NT2/D1 (cell line): ENCODE measurements at regions not wholly inside any gene's neighbourhood (a gene's known extent, or its start where the extent isn't known, plus 50 kb on each side); places are given as distances from the start of the nearest gene placed in this dataset.

Experiments
- DNase-seq: peaks from one replicate; pipeline ENCODE4 v3.0.0-alpha.2; 2011; ENCODE audit warnings: low read depth, low spot score
- H3K27me3 ChIP-seq: 2 replicates; pipeline ENCODE4 v1.6.0; 2011; ENCODE audit warnings: mild to moderate bottlenecking; ENCODE audit not compliant: insufficient read length, insufficient read depth
- H3K36me3 ChIP-seq: 2 replicates; pipeline ENCODE4 v1.6.1; 2011; ENCODE audit warnings: mild to moderate bottlenecking, low read length, mixed read lengths; ENCODE audit not compliant: insufficient read depth, insufficient read length
- H3K4me1 ChIP-seq: 2 replicates; pipeline ENCODE4 v1.5.1; 2011; ENCODE audit not compliant: insufficient read depth, insufficient read length
- H3K4me3 ChIP-seq: 2 replicates; pipeline ENCODE4 v1.5.1; 2011; ENCODE audit warnings: low read depth; ENCODE audit not compliant: insufficient read length
- H3K9ac ChIP-seq: 2 replicates; pipeline ENCODE4 v1.6.0; 2011; ENCODE audit warnings: low read depth; ENCODE audit not compliant: insufficient read length
- H3K9me3 ChIP-seq: 2 replicates; pipeline ENCODE4 v1.5.1; 2011; ENCODE audit warnings: mild to moderate bottlenecking, low read length; ENCODE audit not compliant: insufficient read depth
- SUZ12 ChIP-seq: IDR thresholded peaks from 2 replicates; pipeline ENCODE4 v1.6.1; 2011; ENCODE audit not compliant: insufficient read length, insufficient read depth; ENCODE audit errors: extremely low read depth
- YY1 ChIP-seq: IDR thresholded peaks from 2 replicates; pipeline ENCODE4 v1.6.1; 2011; ENCODE audit not compliant: insufficient read length, insufficient read depth
- ZNF274 ChIP-seq: IDR thresholded peaks from 2 replicates; pipeline ENCODE4 v1.6.1; 2011; ENCODE audit warnings: mild to moderate bottlenecking, low read depth, low read length

DNA sequence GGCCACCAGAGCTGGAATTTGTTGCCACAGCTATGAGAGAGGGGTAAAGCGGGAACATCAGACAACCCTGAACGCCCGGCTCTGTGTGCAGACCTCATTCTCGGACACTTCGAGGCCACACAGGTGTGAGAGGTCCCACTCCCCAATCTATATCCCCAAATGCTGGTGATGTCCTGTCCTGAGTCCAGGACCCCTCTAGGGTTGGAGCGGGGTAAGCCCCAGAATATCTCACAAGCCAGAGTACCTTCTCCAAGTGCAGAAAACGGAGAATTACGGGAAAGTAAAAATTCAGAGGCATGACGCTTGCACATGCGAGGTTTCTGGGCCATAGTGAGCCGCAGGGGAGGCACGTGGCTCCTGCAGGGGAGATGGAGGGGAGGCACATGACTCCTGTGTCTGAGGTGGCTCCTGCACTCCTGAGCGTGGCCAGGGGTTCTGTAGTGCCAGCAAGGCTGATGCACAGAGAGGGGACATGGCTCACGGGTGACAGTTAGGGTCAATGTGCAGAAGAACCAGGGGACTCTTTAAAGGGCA lies 248.0 kb downstream of the RBFOX3 start:
- H3K9ac ChIP-seq, result no peak overlapping the region
- DNase-seq, result no peak
- no peaks in the 10 kb centered on the region for H3K9me3 ChIP-seq
- H3K36me3 ChIP-seq, result no peaks in the 10 kb centered on the region
- H3K4me1 ChIP-seq, result no peaks in the 10 kb centered on the region
- no peak overlapping the region for H3K4me3 ChIP-seq
- TF ChIP-seq YY1 (no peak), ZNF274 (no peak), SUZ12 (no peak)
- H3K27me3 ChIP-seq, result peaks cover 11% of the 10 kb centered on the region

DNA sequence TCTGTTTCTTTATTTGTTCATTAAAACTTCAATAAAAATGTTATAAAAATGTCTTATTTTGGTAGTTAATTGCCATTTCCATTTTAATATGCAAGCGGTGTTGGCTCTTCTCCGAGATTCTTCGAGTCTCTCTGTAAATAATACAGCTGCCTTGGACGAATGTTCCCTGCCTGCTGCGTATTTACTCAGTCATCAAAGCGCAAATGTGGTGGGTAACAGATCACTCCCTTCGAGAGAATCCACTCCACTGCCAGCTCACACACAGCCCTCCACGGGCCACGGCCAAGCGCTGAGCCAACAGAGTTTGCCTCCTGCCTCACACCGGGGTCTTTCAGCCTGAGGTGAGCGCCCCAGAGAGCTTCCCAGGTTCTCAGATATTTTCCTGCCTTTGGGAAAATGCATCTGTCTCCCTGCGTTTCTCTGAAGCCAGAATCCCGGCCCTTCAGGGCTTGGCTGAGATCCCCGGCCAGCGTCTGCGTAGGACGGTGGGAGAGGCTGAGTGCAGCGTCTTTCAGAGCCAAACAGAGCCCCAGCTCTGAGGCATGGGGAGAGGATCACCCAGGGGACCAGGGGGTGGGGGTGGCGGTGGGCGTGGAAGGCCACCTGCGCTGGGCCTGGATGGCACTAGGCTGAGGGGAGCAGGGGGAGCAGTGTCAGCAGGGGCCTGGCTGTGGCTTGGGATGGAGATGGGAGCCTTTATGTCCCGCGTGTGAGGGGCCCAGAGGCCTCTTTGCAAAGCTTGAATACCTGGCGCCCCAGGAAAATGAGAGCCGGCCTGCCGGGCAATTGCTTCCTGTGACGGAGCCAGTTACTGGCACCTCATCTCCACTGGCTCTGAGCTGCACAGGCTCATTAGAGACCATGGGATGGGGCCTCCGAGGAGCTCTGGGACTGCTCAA lies 248.7 kb downstream of the RBFOX3 start:
- no peaks in the 10 kb centered on the region for H3K9me3 ChIP-seq
- H3K27me3 ChIP-seq, result peaks cover 11% of the 10 kb centered on the region
- TF ChIP-seq YY1, result no peak
- TF ChIP-seq SUZ12, result no peak
- TF ChIP-seq ZNF274, result no peak
- H3K36me3 ChIP-seq, result no peaks in the 10 kb centered on the region
- no peaks in the 10 kb centered on the region for H3K4me1 ChIP-seq
- no peak overlapping the region for H3K4me3 ChIP-seq
- H3K9ac ChIP-seq, result no peak overlapping the region
- DNase-seq, result no peak

DNA sequence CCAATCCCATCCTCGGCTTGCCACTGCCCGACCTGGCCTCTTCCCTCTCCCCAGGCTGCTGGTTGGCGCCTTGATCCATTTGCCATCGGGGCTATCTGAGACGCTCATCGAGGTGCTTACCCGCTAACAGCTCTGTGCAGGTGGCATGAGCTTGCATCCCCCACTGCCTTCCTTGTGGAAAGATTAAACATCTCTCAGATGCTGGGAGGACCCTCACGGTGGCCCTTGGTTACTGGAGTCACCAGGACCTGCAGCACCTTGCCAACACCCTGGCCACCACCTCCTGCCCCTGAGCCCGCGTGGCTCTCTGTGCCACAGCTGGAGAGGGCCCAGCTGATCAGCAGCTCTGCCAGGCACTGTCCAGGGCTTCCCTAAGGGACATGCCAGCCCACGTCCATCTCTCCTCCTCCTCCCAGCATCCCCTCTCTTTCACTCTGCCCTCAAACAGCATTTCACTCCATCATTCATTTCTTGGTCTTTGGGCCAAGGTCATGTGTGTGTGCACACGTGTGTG lies 249.6 kb downstream of the RBFOX3 start:
- Histone ChIP-seq H3K36me3 (no peaks in the 10 kb centered on the region), H3K4me1 (no peaks in the 10 kb centered on the region), H3K9ac (no peak overlapping the region), H3K4me3 (no peak overlapping the region), H3K9me3 (no peaks in the 10 kb centered on the region), H3K27me3 (peaks cover 8% of the 10 kb centered on the region)
- TF ChIP-seq ZNF274, result no peak
- TF ChIP-seq SUZ12, result no peak
- TF ChIP-seq YY1, result no peak
- DNase-seq, result no peak

DNA sequence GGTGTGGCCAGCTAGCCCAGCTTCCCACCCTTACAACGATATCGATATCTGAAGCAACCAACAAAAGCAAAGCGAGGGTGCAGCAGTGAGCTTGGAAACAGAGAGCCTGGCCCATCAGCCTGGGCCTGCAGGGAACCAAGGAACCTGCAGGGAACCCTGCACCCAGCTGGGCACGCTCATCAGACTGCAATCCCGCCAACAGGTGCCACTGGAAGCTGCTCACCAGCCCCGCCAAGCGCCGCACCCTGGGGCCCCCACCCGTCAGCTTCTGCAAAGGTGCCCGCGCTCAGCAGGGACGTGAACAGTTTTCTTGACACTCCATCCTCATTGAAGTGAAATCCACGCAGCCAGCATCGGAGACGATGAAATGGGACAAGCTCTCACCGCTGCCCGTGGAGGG lies 250.7 kb downstream of the RBFOX3 start:
- Histone ChIP-seq H3K9ac (no peak overlapping the region), H3K36me3 (no peaks in the 10 kb centered on the region), H3K27me3 (peaks cover 2% of the 10 kb centered on the region), H3K4me3 (no peak overlapping the region), H3K4me1 (no peaks in the 10 kb centered on the region), H3K9me3 (no peaks in the 10 kb centered on the region)
- no peak for DNase-seq
- no peak for TF ChIP-seq YY1
- TF ChIP-seq ZNF274, result no peak
- TF ChIP-seq SUZ12, result no peak

DNA sequence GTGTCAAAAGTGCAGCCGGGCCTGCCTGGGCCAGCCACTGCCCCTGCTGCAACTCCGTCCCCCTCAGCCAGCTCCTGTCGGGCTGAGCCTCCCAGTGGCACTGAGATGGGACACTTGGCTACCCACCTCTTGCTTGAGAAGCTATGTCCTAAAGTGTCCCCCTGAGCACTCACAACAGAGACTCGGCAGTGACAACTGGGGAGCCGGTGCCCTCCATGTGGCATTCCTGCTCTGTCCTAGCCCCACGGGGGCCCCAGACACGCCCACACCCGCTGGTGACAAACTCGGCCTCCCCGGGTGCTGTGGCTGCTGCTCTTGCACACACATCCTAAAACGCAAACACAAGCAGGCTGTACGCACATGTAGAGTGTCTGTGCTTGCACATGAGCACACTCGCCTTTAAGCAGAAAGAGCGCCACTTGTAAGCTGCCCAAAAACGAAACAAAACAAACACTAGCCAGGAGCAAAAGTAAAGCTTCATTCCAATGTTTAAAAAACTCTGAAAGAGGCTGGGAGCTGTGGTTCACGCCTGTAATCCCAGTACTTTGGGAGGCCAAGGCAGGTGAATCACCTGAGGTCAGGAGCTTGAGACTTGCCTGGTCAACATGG lies 253.9 kb downstream of the RBFOX3 start:
- Histone ChIP-seq H3K4me3 (no peak overlapping the region), H3K27me3 (peaks cover 2% of the 10 kb centered on the region), H3K36me3 (no peaks in the 10 kb centered on the region), H3K9me3 (peaks cover 9% of the 10 kb centered on the region; the same call in 1 of the 2 replicates), H3K4me1 (no peaks in the 10 kb centered on the region), H3K9ac (no peak overlapping the region)
- DNase-seq, result no peak
- TF ChIP-seq YY1 (no peak), ZNF274 (no peak), SUZ12 (no peak)

DNA sequence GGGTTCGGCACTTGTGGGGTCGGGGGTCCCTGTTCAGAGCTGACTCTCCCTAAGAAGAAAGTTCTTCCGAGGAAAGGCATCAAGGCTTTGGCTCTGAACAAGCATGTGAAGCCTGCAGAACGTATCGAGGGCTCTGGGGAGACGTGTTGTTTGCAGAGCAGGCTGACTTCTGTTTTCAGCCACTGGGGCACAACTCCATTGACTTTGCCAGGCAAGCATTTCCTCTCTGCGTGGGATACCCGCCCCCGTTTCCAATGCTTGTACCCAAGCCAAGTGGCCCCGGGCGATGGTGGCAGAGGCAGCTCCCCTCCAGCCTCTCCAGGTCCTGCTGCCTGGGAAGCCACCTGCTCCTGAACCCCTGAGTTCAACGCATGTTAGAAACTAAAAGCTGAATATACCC lies 255.7 kb downstream of the RBFOX3 start:
- no peak for DNase-seq
- Histone ChIP-seq H3K36me3 (no peaks in the 10 kb centered on the region), H3K4me3 (no peak overlapping the region), H3K9ac (no peak overlapping the region), H3K9me3 (peaks cover 13% of the 10 kb centered on the region; the same call in 1 of the 2 replicates), H3K27me3 (peaks cover 5% of the 10 kb centered on the region), H3K4me1 (no peaks in the 10 kb centered on the region)
- TF ChIP-seq SUZ12, result no peak
- TF ChIP-seq YY1, result no peak
- no peak for TF ChIP-seq ZNF274
